H9 (cell line): ENCODE measurements at regions not wholly inside any gene's neighbourhood (a gene's known extent, or its start where the extent isn't known, plus 50 kb on each side); places are given as distances from the start of the nearest gene placed in this dataset.

Experiments used
- DNase-seq: peaks from one replicate; pipeline ENCODE4 v3.0.0-alpha.2; 2017
- H2AFZ ChIP-seq: one replicate; pipeline ENCODE4 v1.6.1; 2013; ENCODE audit warnings: mild to moderate bottlenecking, low read length, control low read depth, moderate library complexity
- H2AK5ac ChIP-seq: 2 replicates; pipeline ENCODE4 v1.6.1; 2013; ENCODE audit warnings: low read length, control low read depth, mixed read lengths; ENCODE audit not compliant: insufficient read length
- H2BK120ac ChIP-seq: one replicate; pipeline ENCODE4 v1.6.1; 2013; ENCODE audit warnings: low read depth, mild to moderate bottlenecking, low read length, control low read depth, inconsistent platforms; ENCODE audit not compliant: poor library complexity, severe bottlenecking
- H2BK12ac ChIP-seq: 2 replicates; pipeline ENCODE4 v1.6.1; 2013; ENCODE audit warnings: low read length, control low read depth, mixed read lengths, low read depth; ENCODE audit not compliant: insufficient read length
- H2BK15ac ChIP-seq: 2 replicates; pipeline ENCODE4 v1.6.1; 2013; ENCODE audit warnings: low read depth, low read length, control low read depth
- H2BK20ac ChIP-seq: one replicate; pipeline ENCODE4 v1.6.1; 2013; ENCODE audit warnings: low read depth, mild to moderate bottlenecking, low read length, control low read depth, inconsistent platforms; ENCODE audit not compliant: poor library complexity, severe bottlenecking
- H2BK5ac ChIP-seq: 2 replicates; pipeline ENCODE4 v1.6.1; 2013; ENCODE audit warnings: low read length, control low read depth, mixed read lengths; ENCODE audit not compliant: insufficient read length
- H3K14ac ChIP-seq: 2 replicates; pipeline ENCODE4 v1.6.1; 2013; ENCODE audit warnings: low read length, control low read depth; ENCODE audit not compliant: insufficient read depth
- H3K18ac ChIP-seq: 2 replicates; pipeline ENCODE4 v1.6.1; 2013; ENCODE audit warnings: low read depth, mild to moderate bottlenecking, mixed read lengths, low read length, control low read depth; ENCODE audit not compliant: insufficient read length
- H3K23ac ChIP-seq: 2 replicates; pipeline ENCODE4 v1.6.1; 2013; ENCODE audit warnings: low read length, control low read depth, mixed read lengths, low read depth; ENCODE audit not compliant: insufficient read length
- H3K23me2 ChIP-seq: 2 replicates; pipeline ENCODE4 v1.6.1; 2013; ENCODE audit warnings: low read depth, mild to moderate bottlenecking, mixed read lengths, low read length, control low read depth; ENCODE audit not compliant: insufficient read length, poor library complexity, severe bottlenecking
- H3K27ac ChIP-seq: 2 replicates; pipeline ENCODE4 v1.5.1; 2013; ENCODE audit warnings: low read length, control low read depth, mixed read lengths, low read depth; ENCODE audit not compliant: insufficient read length
- H3K27me3 ChIP-seq: 2 replicates; pipeline ENCODE4 v1.6.1; 2013; ENCODE audit warnings: low read length, control low read depth, inconsistent platforms; ENCODE audit not compliant: insufficient read depth
- H3K4ac ChIP-seq: 2 replicates; pipeline ENCODE4 v1.6.1; 2013; ENCODE audit warnings: low read depth, mild to moderate bottlenecking, control low read depth, inconsistent platforms, low read length, moderate library complexity
- H3K4me1 ChIP-seq: 2 replicates; pipeline ENCODE4 v1.6.1; 2013; ENCODE audit warnings: low read length, control low read depth, inconsistent platforms; ENCODE audit not compliant: insufficient read depth
- H3K4me2 ChIP-seq: 2 replicates; pipeline ENCODE4 v1.6.1; 2013; ENCODE audit warnings: low read length, control low read depth, mixed read lengths; ENCODE audit not compliant: insufficient read length, insufficient read depth
- H3K56ac ChIP-seq: 2 replicates; pipeline ENCODE4 v1.6.1; 2013; ENCODE audit warnings: low read depth, mild to moderate bottlenecking, mixed read lengths, low read length, control low read depth; ENCODE audit not compliant: insufficient read length
- H3K79me1 ChIP-seq: 2 replicates; pipeline ENCODE4 v1.6.1; 2013; ENCODE audit warnings: low read depth, mild to moderate bottlenecking, moderate library complexity, low read length, control low read depth, inconsistent platforms; ENCODE audit not compliant: insufficient read depth, poor library complexity, severe bottlenecking
- H3K79me2 ChIP-seq: 2 replicates; pipeline ENCODE4 v1.6.1; 2013; ENCODE audit warnings: low read length, control low read depth, inconsistent platforms; ENCODE audit not compliant: insufficient read depth
- H3K9ac ChIP-seq: 2 replicates; pipeline ENCODE4 v1.6.1; 2013; ENCODE audit warnings: low read length, control low read depth, mixed read lengths; ENCODE audit not compliant: insufficient read length; ENCODE audit errors: extremely low read depth
- H3K9me3 ChIP-seq: one replicate; pipeline ENCODE4 v1.6.1; 2013; ENCODE audit warnings: low read depth, low read length, inconsistent platforms; ENCODE audit not compliant: control insufficient read depth
- H3T11ph ChIP-seq: one replicate; pipeline ENCODE4 v1.6.1; 2013; ENCODE audit warnings: mild to moderate bottlenecking, low read length, control low read depth, inconsistent platforms
- H4K20me1 ChIP-seq: one replicate; pipeline ENCODE4 v1.6.1; 2013; ENCODE audit not compliant: control insufficient read depth, insufficient read length, insufficient read depth
- H4K5ac ChIP-seq: 2 replicates; pipeline ENCODE4 v1.6.1; 2013; ENCODE audit warnings: low read depth, mild to moderate bottlenecking, mixed read lengths, low read length, control low read depth; ENCODE audit not compliant: insufficient read length
- H4K8ac ChIP-seq: replicated peaks from 2 replicates; pipeline ENCODE4 v1.6.1; 2013; ENCODE audit warnings: low read length, control low read depth, mixed read lengths, low read depth; ENCODE audit not compliant: insufficient read length
- H4K91ac ChIP-seq: 2 replicates; pipeline ENCODE4 v1.6.1; 2013; ENCODE audit warnings: low read depth, mild to moderate bottlenecking, moderate library complexity, mixed read lengths, low read length, control low read depth; ENCODE audit not compliant: insufficient read length
- H3K27ac Mint-ChIP-seq, 3 experiments: 2 replicates in 2 of 3; 3 replicates in 1 of 3; pipeline ENCODE4 v1.8.0; 2020 to 2021; ENCODE audit warnings: mixed read lengths in 3 of 3, mild to moderate bottlenecking in 1 of 3, moderate library complexity in 1 of 3
- H3K27me3 Mint-ChIP-seq: 2 replicates; pipeline ENCODE4 v1.8.0; 2021; ENCODE audit warnings: low read depth, mild to moderate bottlenecking, moderate library complexity, mixed read lengths
- H3K36me3 Mint-ChIP-seq, 3 experiments: 2 replicates in 2 of 3; 3 replicates in 1 of 3; pipeline ENCODE4 v1.8.0; 2020 to 2021; ENCODE audit warnings: low read depth in 3 of 3, mixed read lengths in 3 of 3; ENCODE audit not compliant: insufficient read depth in 1 of 3
- H3K4me1 Mint-ChIP-seq, 2 experiments: 2 replicates each; pipeline ENCODE4 v1.8.0; 2020; ENCODE audit warnings: mixed read lengths in 2 of 2
- H3K4me3 Mint-ChIP-seq, 2 experiments: 2 replicates in 1 of 2; 3 replicates in 1 of 2; pipeline ENCODE4 v1.8.0; 2020 to 2021; ENCODE audit warnings: mild to moderate bottlenecking in 2 of 2, mixed read lengths in 2 of 2, moderate library complexity in 1 of 2
- H3K9me3 Mint-ChIP-seq, 2 experiments: 2 replicates in 1 of 2; 3 replicates in 1 of 2; pipeline ENCODE4 v1.8.0; 2020; ENCODE audit warnings: mild to moderate bottlenecking in 2 of 2, mixed read lengths in 2 of 2, moderate library complexity in 1 of 2
- CTCF ChIP-seq: fragments of 200-600 bp; sonication (generic); conservative IDR thresholded peaks from 3 replicates; pipeline ENCODE4 v1.8.0; 2021; ENCODE audit warnings: antibody characterized with exemption, mild to moderate bottlenecking
- WGBS: extraction: QIAGEN DNeasy Blood & Tissue Kit; methylation state at CpG from one replicate; pipeline ENCODE4 v1.1.7; 2013; ENCODE audit warnings: missing lambda C conversion rate, low lambda C conversion rate, mixed read lengths; ENCODE audit not compliant: insufficient read length; ENCODE audit errors: extremely low coverage; 5-methylcytosine and 5-hydroxymethylcytosine counted together

GRCh38 chr4:30642567-30642966, 77.6 kb upstream of the PCDH7 start:
- no peaks in the 10 kb centered on the region for H3K9me3 ChIP-seq
- H3T11ph ChIP-seq, result no peak overlapping the region
- H3K23me2 ChIP-seq, result no peaks in the 10 kb centered on the region
- H4K20me1 ChIP-seq, result no peaks in the 10 kb centered on the region
- no peaks in the 10 kb centered on the region for H3K79me1 ChIP-seq
- no peaks in the 10 kb centered on the region for H3K79me2 ChIP-seq
- H3K14ac ChIP-seq, result no peak overlapping the region
- H3K27ac Mint-ChIP-seq, result no peak overlapping the region
- H3K4ac ChIP-seq, result no peak overlapping the region
- TF ChIP-seq CTCF, result no peak
- no CpG with 5 or more reads among the region's 1 CpG for WGBS
- no peaks in the 10 kb centered on the region; a peak in 1 of 5 replicates for H3K9me3 Mint-ChIP-seq
- H3K4me2 ChIP-seq, result no peak overlapping the region
- no peak overlapping the region for H2BK120ac ChIP-seq
- no peak overlapping the region for H4K5ac ChIP-seq
- H2AK5ac ChIP-seq, result no peak overlapping the region
- H3K4me3 Mint-ChIP-seq, result no peak overlapping the region
- H4K91ac ChIP-seq, result no peak overlapping the region
- no peak overlapping the region for H3K27ac ChIP-seq
- DNase-seq, result no peak
- H3K4me1 Mint-ChIP-seq, result no peaks in the 10 kb centered on the region
- H2BK20ac ChIP-seq, result no peak overlapping the region
- H3K23ac ChIP-seq, result no peak overlapping the region
- no peaks in the 10 kb centered on the region for H3K4me1 ChIP-seq
- H2BK15ac ChIP-seq, result no peak overlapping the region
- H3K27me3 Mint-ChIP-seq, result no peaks in the 10 kb centered on the region
- H3K56ac ChIP-seq, result no peak overlapping the region
- no peak overlapping the region for H2BK5ac ChIP-seq
- no peak overlapping the region for H2BK12ac ChIP-seq
- H4K8ac ChIP-seq, result no peak overlapping the region
- no peak overlapping the region for H3K18ac ChIP-seq
- no peak overlapping the region for H3K9ac ChIP-seq
- no peaks in the 10 kb centered on the region for H3K27me3 ChIP-seq
- H3K36me3 Mint-ChIP-seq, result no peaks in the 10 kb centered on the region
- H2AFZ ChIP-seq, result no peak overlapping the region
